ENCODE measurements at regions not wholly inside any gene's neighbourhood (a gene's known extent, or its start where the extent isn't known, plus 50 kb on each side); places are given as distances from the start of the nearest gene placed in this dataset.

DNA sequence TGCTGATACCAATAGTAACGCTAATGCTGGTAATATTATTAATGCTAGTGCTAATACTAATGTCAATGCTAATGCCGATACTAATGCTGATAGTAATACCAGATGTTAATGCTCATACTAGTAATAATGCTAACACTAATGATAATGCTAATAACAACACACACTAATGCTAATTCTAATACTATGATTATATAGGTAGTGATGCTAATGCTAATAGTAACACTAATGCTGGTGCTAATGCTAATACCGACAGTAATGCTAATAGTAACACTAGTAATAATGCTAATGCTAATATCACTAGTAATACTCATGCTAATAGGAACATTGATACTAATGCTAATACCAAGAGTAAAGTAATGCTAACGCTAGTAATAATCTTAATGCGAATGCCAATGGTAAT is 406.4 kb upstream of the RNF32 start:
- Histone ChIP-seq H3K36me3 (ENCODE audit: insufficient read depth, low read length) (no peaks in the 10 kb centered on the region), H3K27ac (ENCODE audit: low read depth in 1 of 2, low read length in 2 of 2) (no peak overlapping the region), H3K9me3 (ENCODE audit: control insufficient read depth in 1 of 2, insufficient read depth in 1 of 2, low read length in 2 of 2) (peaks cover 0 to 6% of the 10 kb centered on the region in 2 experiments), H3K27me3 (ENCODE audit: control insufficient read depth in 1 of 2, insufficient read depth in 2 of 2, low read length in 2 of 2) (no peaks in the 10 kb centered on the region), H3K4me3 (ENCODE audit: low read length) (no peak overlapping the region), H3K4me1 (ENCODE audit: insufficient read depth, low read length) (no peaks in the 10 kb centered on the region)
- Mint-ChIP-seq H3K9me3 (no peaks in the 10 kb centered on the region), H3K27me3 (peaks cover 13% of the 10 kb centered on the region), H3K27ac (no peak overlapping the region), H3K4me1 (ENCODE audit: low read depth) (no peaks in the 10 kb centered on the region), H3K4me3 (no peak overlapping the region), H3K36me3 (ENCODE audit: low read depth) (no peaks in the 10 kb centered on the region)
- ATAC-seq (ENCODE audit: poor library complexity) (no peak), DNase-seq (no peak)
- CTCF ChIA-PET = no interaction called here
- intact Hi-C loops (cut with DNase I, micrococcal nuclease) = no loop called here
- TF ChIP-seq CTCF (IDR thresholded peaks at IDR 0.05) = no peak
- POLR2A ChIA-PET = no interaction called here

DNA sequence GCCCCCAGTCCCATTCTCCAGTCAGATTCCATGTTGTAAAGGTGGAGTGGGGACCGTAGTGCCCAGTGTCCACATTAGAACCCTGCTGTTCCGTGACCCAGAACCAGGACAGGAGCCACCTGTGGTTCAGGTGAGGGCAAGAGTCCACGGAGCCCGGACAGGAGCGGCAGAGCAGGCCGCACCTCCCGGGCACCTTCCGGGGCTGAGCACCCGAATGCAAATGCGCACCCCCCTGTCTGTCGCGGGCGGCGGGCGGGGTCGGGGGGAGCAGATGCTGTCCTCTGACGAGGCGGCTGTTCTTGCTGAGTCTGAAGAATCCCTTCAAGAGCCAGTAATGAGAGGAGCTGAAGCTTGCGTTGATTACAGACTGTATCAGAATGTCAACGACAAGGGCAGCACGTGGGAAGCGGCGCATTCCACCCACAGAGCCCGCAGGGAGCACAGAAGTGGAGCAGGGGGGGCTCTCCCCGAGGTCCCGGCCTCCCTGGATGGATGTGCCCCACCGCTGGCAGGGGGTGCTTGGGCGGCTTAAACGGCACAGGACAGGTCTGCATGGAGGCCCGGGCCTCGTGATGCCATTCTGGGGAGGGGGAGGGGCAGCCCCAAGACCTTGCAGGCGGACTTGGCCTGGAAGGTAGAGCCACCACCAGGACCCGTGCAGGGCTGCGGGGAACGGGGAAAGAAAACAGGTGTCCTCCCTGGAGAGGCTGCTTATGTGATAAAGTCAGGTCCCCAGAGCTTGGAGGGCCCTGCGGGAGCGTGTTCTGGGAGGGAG is 407.5 kb upstream of the RNF32 start:
- ChIA-PET CTCF (no interaction called here), POLR2A (no interaction called here)
- no peak for ATAC-seq (ENCODE audit: poor library complexity)
- no peak overlapping the region for H3K27ac Mint-ChIP-seq
- H3K4me1 Mint-ChIP-seq (ENCODE audit: low read depth) = no peaks in the 10 kb centered on the region
- Histone ChIP-seq H3K27me3 (ENCODE audit: control insufficient read depth in 1 of 2, insufficient read depth in 2 of 2, low read length in 2 of 2) (no peaks in the 10 kb centered on the region), H3K9me3 (ENCODE audit: control insufficient read depth in 1 of 2, insufficient read depth in 1 of 2, low read length in 2 of 2) (peaks cover 0 to 5% of the 10 kb centered on the region in 2 experiments), H3K4me1 (ENCODE audit: insufficient read depth, low read length) (no peaks in the 10 kb centered on the region), H3K27ac (ENCODE audit: low read depth in 1 of 2, low read length in 2 of 2) (no peak overlapping the region), H3K4me3 (ENCODE audit: low read length) (no peak overlapping the region), H3K36me3 (ENCODE audit: insufficient read depth, low read length) (no peaks in the 10 kb centered on the region)
- intact Hi-C loops (cut with DNase I, micrococcal nuclease) = no loop called here
- no peaks in the 10 kb centered on the region for H3K9me3 Mint-ChIP-seq
- H3K36me3 Mint-ChIP-seq (ENCODE audit: low read depth) = no peaks in the 10 kb centered on the region
- TF ChIP-seq CTCF (IDR thresholded peaks at IDR 0.05) = no peak
- H3K4me3 Mint-ChIP-seq = no peak overlapping the region
- no peak for DNase-seq
- peaks cover 13% of the 10 kb centered on the region for H3K27me3 Mint-ChIP-seq

- ChIA-PET CTCF (no interaction called here), POLR2A (no interaction called here)
- ATAC-seq (ENCODE audit: poor library complexity) (no peak), DNase-seq (no peak)
- Histone ChIP-seq H3K27ac (ENCODE audit: low read depth in 1 of 2, low read length in 2 of 2) (no peak overlapping the region), H3K36me3 (ENCODE audit: insufficient read depth, low read length) (no peaks in the 10 kb centered on the region), H3K4me1 (ENCODE audit: insufficient read depth, low read length) (no peaks in the 10 kb centered on the region), H3K4me3 (ENCODE audit: low read length) (no peak overlapping the region), H3K9me3 (ENCODE audit: control insufficient read depth in 1 of 2, insufficient read depth in 1 of 2, low read length in 2 of 2) (no peaks in the 10 kb centered on the region), H3K27me3 (ENCODE audit: control insufficient read depth in 1 of 2, insufficient read depth in 2 of 2, low read length in 2 of 2) (no peaks in the 10 kb centered on the region)
- peaks cover 1% of the 10 kb centered on the region for H3K27me3 Mint-ChIP-seq
- no peak for TF ChIP-seq CTCF (IDR thresholded peaks at IDR 0.05)
- no peaks in the 10 kb centered on the region for H3K4me1 Mint-ChIP-seq (ENCODE audit: low read depth)
- H3K9me3 Mint-ChIP-seq = no peaks in the 10 kb centered on the region
- intact Hi-C loops (cut with DNase I, micrococcal nuclease) = no loop called here
- H3K4me3 Mint-ChIP-seq = no peak overlapping the region
- H3K36me3 Mint-ChIP-seq (ENCODE audit: low read depth) = no peaks in the 10 kb centered on the region
- H3K27ac Mint-ChIP-seq = no peak overlapping the region
Measured at GRCh38 chr7:156230576-156230975, 410.0 kb upstream of the RNF32 start.

All from CD4-positive, alpha-beta T cell (primary cell).